ENCODE measurements at regions not wholly inside any gene's neighbourhood (a gene's known extent, or its start where the extent isn't known, plus 50 kb on each side); places are given as distances from the start of the nearest gene placed in this dataset.

DNA sequence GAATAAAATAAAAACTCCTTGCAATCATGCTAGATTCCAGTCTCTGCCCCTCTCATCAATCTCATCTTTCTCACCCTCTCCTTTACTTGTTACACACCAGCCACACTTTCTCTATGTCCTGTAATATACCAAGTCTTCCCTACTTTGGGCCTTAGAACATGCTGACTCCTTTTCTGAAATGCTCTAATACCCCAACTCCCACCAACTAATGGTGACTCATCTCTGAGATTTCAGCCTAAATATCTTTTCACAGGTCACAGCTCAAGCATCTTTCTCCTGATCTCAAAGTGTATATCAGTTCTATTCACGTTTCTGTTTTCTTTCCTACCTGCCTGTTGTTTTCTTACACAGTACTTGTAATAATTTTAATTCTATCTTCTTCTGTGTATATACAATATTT is 378.9 kb upstream of the PRICKLE1 start:
- TF ChIP-seq, protein P1, sequence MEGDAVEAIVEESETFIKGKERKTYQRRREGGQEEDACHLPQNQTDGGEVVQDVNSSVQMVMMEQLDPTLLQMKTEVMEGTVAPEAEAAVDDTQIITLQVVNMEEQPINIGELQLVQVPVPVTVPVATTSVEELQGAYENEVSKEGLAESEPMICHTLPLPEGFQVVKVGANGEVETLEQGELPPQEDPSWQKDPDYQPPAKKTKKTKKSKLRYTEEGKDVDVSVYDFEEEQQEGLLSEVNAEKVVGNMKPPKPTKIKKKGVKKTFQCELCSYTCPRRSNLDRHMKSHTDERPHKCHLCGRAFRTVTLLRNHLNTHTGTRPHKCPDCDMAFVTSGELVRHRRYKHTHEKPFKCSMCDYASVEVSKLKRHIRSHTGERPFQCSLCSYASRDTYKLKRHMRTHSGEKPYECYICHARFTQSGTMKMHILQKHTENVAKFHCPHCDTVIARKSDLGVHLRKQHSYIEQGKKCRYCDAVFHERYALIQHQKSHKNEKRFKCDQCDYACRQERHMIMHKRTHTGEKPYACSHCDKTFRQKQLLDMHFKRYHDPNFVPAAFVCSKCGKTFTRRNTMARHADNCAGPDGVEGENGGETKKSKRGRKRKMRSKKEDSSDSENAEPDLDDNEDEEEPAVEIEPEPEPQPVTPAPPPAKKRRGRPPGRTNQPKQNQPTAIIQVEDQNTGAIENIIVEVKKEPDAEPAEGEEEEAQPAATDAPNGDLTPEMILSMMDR (IDR thresholded peaks at IDR 0.05; ENCODE audit: low read depth, low read length) = no peak
- TF ChIP-seq POLR2A (IDR thresholded peaks at IDR 0.05; ENCODE audit: extremely low read depth, insufficient read length) = no peak
- TF ChIP-seq, protein P2, sequence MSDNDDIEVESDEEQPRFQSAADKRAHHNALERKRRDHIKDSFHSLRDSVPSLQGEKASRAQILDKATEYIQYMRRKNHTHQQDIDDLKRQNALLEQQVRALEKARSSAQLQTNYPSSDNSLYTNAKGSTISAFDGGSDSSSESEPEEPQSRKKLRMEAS (IDR thresholded peaks at IDR 0.05; ENCODE audit: low read depth, low read length) = no peak
